Sigmoid colon (tissue), 4 donors: ENCODE measurements at regions not wholly inside any gene's neighbourhood (a gene's known extent, or its start where the extent isn't known, plus 50 kb on each side); places are given as distances from the start of the nearest gene placed in this dataset.

Experiments
- EP300 ChIP-seq, 4 donors: sonication (generic); formaldehyde crosslinking; IDR thresholded peaks; one replicate each; pipeline ENCODE4 v1.6.1; 2017; ENCODE audit warnings: antibody characterized with exemption in 4 of 4
- POLR2A ChIP-seq, 2 donors: fragments of 450-650 bp; IDR thresholded peaks; one replicate each; pipeline ENCODE4 v1.6.1; 2016; ENCODE audit warnings: antibody characterized with exemption in 2 of 2, mild to moderate bottlenecking in 2 of 2, moderate library complexity in 2 of 2
- POLR2AphosphoS5 ChIP-seq, 4 donors: sonication (generic); formaldehyde crosslinking; IDR thresholded peaks; one replicate each; pipeline ENCODE4 v1.6.1; 2017; ENCODE audit warnings: antibody characterized with exemption in 4 of 4
- TF ChIP-seq, protein P1 (sequence below), 4 experiments: fragments of 450-650 bp in 3 of 4; fragments of 200-600 bp in 1 of 4; IDR thresholded peaks; one replicate each; pipeline ENCODE4 v1.5.1; 2016 to 2019; ENCODE audit warnings: antibody characterized with exemption in 4 of 4, mild to moderate bottlenecking in 3 of 4, moderate library complexity in 2 of 4

DNA sequence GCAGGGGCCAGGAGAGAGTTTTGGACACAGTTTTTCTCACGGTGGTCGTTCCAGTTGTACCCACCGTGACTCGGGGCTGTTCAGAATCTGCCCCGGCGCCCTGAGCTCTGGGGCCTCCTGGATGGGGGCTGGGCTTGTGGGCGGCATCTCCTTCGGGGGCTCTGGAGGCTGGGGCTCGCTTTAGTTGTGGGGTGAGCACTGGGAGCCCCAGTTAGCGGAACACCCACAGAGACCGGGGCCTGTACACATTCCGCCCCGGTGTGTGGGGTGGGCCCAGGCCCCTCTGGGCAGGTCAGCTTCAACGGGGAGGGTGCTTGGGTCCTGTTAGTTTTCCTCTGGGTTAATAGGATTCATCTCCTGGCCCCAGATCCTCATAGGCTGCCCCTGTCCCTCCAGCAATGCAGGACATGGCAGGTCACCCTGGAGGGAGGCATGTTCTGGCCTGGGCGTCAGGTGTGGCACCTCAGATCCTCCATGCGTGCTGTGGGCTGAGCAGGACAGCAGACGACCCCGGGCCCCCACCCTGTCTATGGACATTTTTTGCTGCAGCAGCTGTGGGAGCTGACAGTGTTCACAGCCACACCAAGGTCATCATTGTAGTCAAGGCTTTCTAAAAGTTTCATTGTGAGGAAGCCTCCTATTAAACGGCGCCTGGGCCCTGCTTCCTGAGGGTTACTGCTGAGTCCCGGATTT is 393.2 kb downstream of the TMEM121 start:
- TF ChIP-seq, protein P1, sequence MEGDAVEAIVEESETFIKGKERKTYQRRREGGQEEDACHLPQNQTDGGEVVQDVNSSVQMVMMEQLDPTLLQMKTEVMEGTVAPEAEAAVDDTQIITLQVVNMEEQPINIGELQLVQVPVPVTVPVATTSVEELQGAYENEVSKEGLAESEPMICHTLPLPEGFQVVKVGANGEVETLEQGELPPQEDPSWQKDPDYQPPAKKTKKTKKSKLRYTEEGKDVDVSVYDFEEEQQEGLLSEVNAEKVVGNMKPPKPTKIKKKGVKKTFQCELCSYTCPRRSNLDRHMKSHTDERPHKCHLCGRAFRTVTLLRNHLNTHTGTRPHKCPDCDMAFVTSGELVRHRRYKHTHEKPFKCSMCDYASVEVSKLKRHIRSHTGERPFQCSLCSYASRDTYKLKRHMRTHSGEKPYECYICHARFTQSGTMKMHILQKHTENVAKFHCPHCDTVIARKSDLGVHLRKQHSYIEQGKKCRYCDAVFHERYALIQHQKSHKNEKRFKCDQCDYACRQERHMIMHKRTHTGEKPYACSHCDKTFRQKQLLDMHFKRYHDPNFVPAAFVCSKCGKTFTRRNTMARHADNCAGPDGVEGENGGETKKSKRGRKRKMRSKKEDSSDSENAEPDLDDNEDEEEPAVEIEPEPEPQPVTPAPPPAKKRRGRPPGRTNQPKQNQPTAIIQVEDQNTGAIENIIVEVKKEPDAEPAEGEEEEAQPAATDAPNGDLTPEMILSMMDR (IDR thresholded peaks at IDR 0.05): no peak
- no peak for TF ChIP-seq POLR2A (IDR thresholded peaks at IDR 0.05)
- TF ChIP-seq POLR2AphosphoS5 (IDR thresholded peaks at IDR 0.05): no peak
- no peak for TF ChIP-seq EP300 (IDR thresholded peaks at IDR 0.05)
